HEK293T (cell line): ENCODE measurements at regions not wholly inside any gene's neighbourhood (a gene's known extent, or its start where the extent isn't known, plus 50 kb on each side); places are given as distances from the start of the nearest gene placed in this dataset.

Experiments used
- CTCF ChIA-PET: fragments of 350-600 bp; formaldehyde crosslinking; extraction: SDS; loops from one replicate; lab custom pipeline; 2021; ENCODE audit warnings: antibody characterized with exemption, inconsistent platforms; lab: Yijun Ruan, JAX
- POLR2A ChIA-PET: fragments of 350-600 bp; formaldehyde crosslinking; extraction: SDS; loops from one replicate; lab custom pipeline; 2020; ENCODE audit warnings: antibody characterized with exemption, inconsistent platforms; lab: Yijun Ruan, JAX
- DNase-seq: peaks from one replicate; pipeline ENCODE4 v3.0.0; 2012; ENCODE audit warnings: mixed read lengths; ENCODE audit errors: extremely low spot score
- ARNT ChIP-seq: fragments of 450-650 bp; IDR thresholded peaks from 2 replicates; pipeline ENCODE4 v1.6.1; 2017; ENCODE audit warnings: mild to moderate bottlenecking
- BHLHE40 ChIP-seq: fragments of 450-650 bp; IDR thresholded peaks from 2 replicates; pipeline ENCODE4 v1.6.1; 2016; ENCODE audit warnings: mild to moderate bottlenecking, moderate library complexity, borderline replicate concordance
- CTBP1 ChIP-seq: fragments of 450-650 bp; IDR thresholded peaks from 2 replicates; pipeline ENCODE4 v1.6.1; 2016; ENCODE audit warnings: borderline replicate concordance
- ELF4 ChIP-seq: fragments of 450-650 bp; IDR thresholded peaks from 2 replicates; pipeline ENCODE4 v1.6.1; 2017; ENCODE audit warnings: antibody characterized with exemption
- FOXA1 ChIP-seq: fragments of 450-650 bp; IDR thresholded peaks from 2 replicates; pipeline ENCODE4 v1.6.1; 2016; ENCODE audit warnings: mild to moderate bottlenecking
- FOXK2 ChIP-seq: fragments of 450-650 bp; IDR thresholded peaks from 2 replicates; pipeline ENCODE4 v1.6.1; 2016; ENCODE audit warnings: mild to moderate bottlenecking
- FOXM1 ChIP-seq: fragments of 450-650 bp; IDR thresholded peaks from 2 replicates; pipeline ENCODE4 v1.6.1; 2017; ENCODE audit warnings: mild to moderate bottlenecking, borderline replicate concordance
- HDGF ChIP-seq: fragments of 450-650 bp; IDR thresholded peaks from 2 replicates; pipeline ENCODE4 v1.6.1; 2017; ENCODE audit warnings: antibody characterized with exemption, borderline replicate concordance
- L3MBTL2 ChIP-seq: fragments of 450-650 bp; conservative IDR thresholded peaks from 2 replicates; pipeline ENCODE4 v1.6.1; 2016; ENCODE audit warnings: mild to moderate bottlenecking
- LEF1 ChIP-seq: fragments of 450-650 bp; IDR thresholded peaks from 2 replicates; pipeline ENCODE4 v1.6.1; 2017; ENCODE audit warnings: mild to moderate bottlenecking, borderline replicate concordance
- NFRKB ChIP-seq: fragments of 450-650 bp; IDR thresholded peaks from 2 replicates; pipeline ENCODE4 v1.6.1; 2016; ENCODE audit warnings: mild to moderate bottlenecking, moderate library complexity
- PKNOX1 ChIP-seq: fragments of 450-650 bp; IDR thresholded peaks from 2 replicates; pipeline ENCODE4 v1.6.1; 2016
- SP1 ChIP-seq: fragments of 450-650 bp; IDR thresholded peaks from 2 replicates; pipeline ENCODE4 v1.6.1; 2017
- SUZ12 ChIP-seq: fragments of 450-650 bp; IDR thresholded peaks from 2 replicates; pipeline ENCODE4 v1.6.1; 2016; ENCODE audit warnings: mild to moderate bottlenecking
- TARDBP ChIP-seq: fragments of 450-650 bp; IDR thresholded peaks from 2 replicates; pipeline ENCODE4 v1.6.1; 2016
- ZNF384 ChIP-seq: fragments of 450-650 bp; IDR thresholded peaks from 2 replicates; pipeline ENCODE4 v1.6.1; 2016

GRCh38 chr3:154799800-154800199, 280.3 kb upstream of the MME start:
- POLR2A ChIA-PET, result no interaction called here

GRCh38 chr3:154795582-154795981, 284.5 kb upstream of the MME start:
- no peak for DNase-seq
- CTCF ChIA-PET, result no interaction called here
- POLR2A ChIA-PET, result no interaction called here
- TF ChIP-seq SUZ12 (no peak), TARDBP (no peak), ZNF384 (no peak), L3MBTL2 (no peak), SP1 (no peak), ELF4 (no peak), ARNT (no peak), LEF1 (no peak), HDGF (no peak), FOXM1 (no peak), FOXA1 (no peak), FOXK2 (no peak), CTBP1 (no peak), NFRKB (no peak), BHLHE40 (no peak), PKNOX1 (no peak)

More at GRCh38 chr3:154799800-154800199, 280.3 kb upstream of the MME start:
- TF ChIP-seq SUZ12, result no peak
- TF ChIP-seq CTBP1, result no peak
- TF ChIP-seq BHLHE40, result no peak
- no peak for TF ChIP-seq L3MBTL2
- no peak for TF ChIP-seq TARDBP
- TF ChIP-seq SP1, result no peak
- no peak for TF ChIP-seq ZNF384
- no peak for TF ChIP-seq FOXA1
- TF ChIP-seq FOXK2, result no peak
- no peak for TF ChIP-seq LEF1
- no peak for TF ChIP-seq NFRKB
- TF ChIP-seq PKNOX1, result no peak
- TF ChIP-seq HDGF, result no peak
- no peak for TF ChIP-seq FOXM1
- TF ChIP-seq ELF4, result no peak
- no peak for TF ChIP-seq ARNT
- CTCF ChIA-PET, result no interaction called here
- DNase-seq, result no peak

GRCh38 chr3:154794814-154795445, 285.2 kb upstream of the MME start:
- DNase-seq, result no peak
- no peak for TF ChIP-seq SP1
- TF ChIP-seq BHLHE40, result no peak
- TF ChIP-seq CTBP1, result no peak
- TF ChIP-seq TARDBP, result no peak
- no peak for TF ChIP-seq ZNF384
- no peak for TF ChIP-seq FOXK2
- TF ChIP-seq ARNT, result no peak
- TF ChIP-seq NFRKB, result no peak
- TF ChIP-seq PKNOX1, result no peak
- no peak for TF ChIP-seq SUZ12
- TF ChIP-seq FOXM1, result no peak
- no peak for TF ChIP-seq L3MBTL2
- TF ChIP-seq LEF1, result no peak
- no peak for TF ChIP-seq HDGF
- ChIA-PET CTCF (no interaction called here), POLR2A (no interaction called here)

- no peak for DNase-seq
- ChIA-PET CTCF (no interaction called here), POLR2A (no interaction called here)
- no peak for TF ChIP-seq PKNOX1
- TF ChIP-seq TARDBP, result no peak
Observed at GRCh38 chr3:154794391-154794790, 285.7 kb upstream of the MME start.

- ChIA-PET POLR2A (no interaction called here), CTCF (no interaction called here)
- DNase-seq, result no peak
- TF ChIP-seq FOXM1 (no peak), ZNF384 (peak; percentile 83), TARDBP (no peak), PKNOX1 (peak; percentile 59; the same call in 1 of the 2 replicates), SUZ12 (no peak), FOXA1 (peak; percentile 53; the same call in 1 of the 2 replicates), FOXK2 (no peak), ARNT (no peak), L3MBTL2 (no peak), BHLHE40 (no peak), CTBP1 (no peak)
Observed at GRCh38 chr3:154792828-154793227, 287.3 kb upstream of the MME start.
